Vagina (tissue), 2 donors: ENCODE measurements at regions not wholly inside any gene's neighbourhood (a gene's known extent, or its start where the extent isn't known, plus 50 kb on each side); places are given as distances from the start of the nearest gene placed in this dataset.

Experiments used
- CTCF ChIP-seq, 3 experiments: fragments of 450-650 bp in 2 of 3; fragments of 200-600 bp in 1 of 3; sonication (generic) in 1 of 3; IDR thresholded peaks; one replicate each; pipeline ENCODE4 v1.5.1; 2017 to 2019; ENCODE audit warnings: antibody characterized with exemption in 3 of 3, mild to moderate bottlenecking in 2 of 3, moderate library complexity in 2 of 3
- POLR2A ChIP-seq, 2 donors: fragments of 450-650 bp; IDR thresholded peaks; one replicate each; pipeline ENCODE4 v1.6.1; 2017; ENCODE audit warnings: antibody characterized with exemption in 2 of 2, mild to moderate bottlenecking in 2 of 2, moderate library complexity in 2 of 2
- POLR2AphosphoS5 ChIP-seq, 2 donors: sonication (generic); formaldehyde crosslinking; IDR thresholded peaks; one replicate each; pipeline ENCODE4 v1.9.0; 2017; ENCODE audit warnings: antibody characterized with exemption in 2 of 2, mild to moderate bottlenecking in 2 of 2, low read depth in 1 of 2; ENCODE audit not compliant: insufficient read depth in 1 of 2

GRCh38 chr7:153934048-153934447 is 118.2 kb upstream of the DPP6 start:
- TF ChIP-seq POLR2A (IDR thresholded peaks at IDR 0.05) (no peak), CTCF (IDR thresholded peaks at IDR 0.05) (no peak), POLR2AphosphoS5 (IDR thresholded peaks at IDR 0.05; ENCODE audit: insufficient read depth in 1 of 2, low read depth in 1 of 2) (no peak)
